ENCODE measurements at regions not wholly inside any gene's neighbourhood (a gene's known extent, or its start where the extent isn't known, plus 50 kb on each side); places are given as distances from the start of the nearest gene placed in this dataset.

GRCh38 chr5:164027738-164028137 lies 522.3 kb downstream of the MAT2B start:
- no peak for DNase-seq (ENCODE audit: low spot score)

GRCh38 chr5:164038128-164038783 lies 532.8 kb downstream of the MAT2B start:
- DNase-seq (ENCODE audit: low spot score) = no peak

- no peak for DNase-seq (ENCODE audit: low spot score)
These were observed 535.7 kb downstream of the MAT2B start for GRCh38 chr5:164041105-164041504.

- no peak for DNase-seq (ENCODE audit: low spot score)
These were observed 543.0 kb downstream of the MAT2B start for GRCh38 chr5:164048359-164048926.

- no peak for DNase-seq (ENCODE audit: low spot score)
These were observed 546.3 kb downstream of the MAT2B start for GRCh38 chr5:164051745-164052144.

GRCh38 chr5:164052536-164053093 lies 547.2 kb downstream of the MAT2B start:
- no peak for DNase-seq (ENCODE audit: low spot score)

- no peak for DNase-seq (ENCODE audit: low spot score)
These were observed 547.7 kb downstream of the MAT2B start for GRCh38 chr5:164053123-164053522.

GRCh38 chr5:164054461-164054860 lies 549.0 kb downstream of the MAT2B start:
- no peak for DNase-seq (ENCODE audit: low spot score)

- no peak for DNase-seq (ENCODE audit: low spot score)
These were observed 551.7 kb downstream of the MAT2B start for GRCh38 chr5:164057121-164057520.

- DNase-seq (ENCODE audit: low spot score) = no peak
These were observed 553.2 kb downstream of the MAT2B start for GRCh38 chr5:164058621-164059020.

- no peak for DNase-seq (ENCODE audit: low spot score)
These were observed 554.1 kb downstream of the MAT2B start for GRCh38 chr5:164059471-164059870.

- no peak for DNase-seq (ENCODE audit: low spot score)
These were observed 555.5 kb downstream of the MAT2B start for GRCh38 chr5:164060786-164061355.

- DNase-seq (ENCODE audit: low spot score) = no peak
These were observed 556.9 kb downstream of the MAT2B start for GRCh38 chr5:164062304-164062703.

- no peak for DNase-seq (ENCODE audit: low spot score)
These were observed 559.8 kb downstream of the MAT2B start for GRCh38 chr5:164065266-164065665.

- no peak for DNase-seq (ENCODE audit: low spot score)
These were observed 566.3 kb downstream of the MAT2B start for GRCh38 chr5:164071671-164072070.

- DNase-seq (ENCODE audit: low spot score) = no peak
These were observed 567.7 kb downstream of the MAT2B start for GRCh38 chr5:164073081-164073480.

GRCh38 chr5:164076556-164076955 lies 571.1 kb downstream of the MAT2B start:
- no peak for DNase-seq (ENCODE audit: low spot score)

GRCh38 chr5:164090358-164090757 lies 584.9 kb downstream of the MAT2B start:
- no peak for DNase-seq (ENCODE audit: low spot score)

- DNase-seq (ENCODE audit: low spot score) = no peak
These were observed 586.4 kb downstream of the MAT2B start for GRCh38 chr5:164091836-164092235.

- DNase-seq (ENCODE audit: low spot score) = no peak
These were observed 588.9 kb downstream of the MAT2B start for GRCh38 chr5:164094291-164094690.

GRCh38 chr5:164097749-164098148 lies 592.3 kb downstream of the MAT2B start:
- DNase-seq (ENCODE audit: low spot score) = peak; percentile 30

- no peak for DNase-seq (ENCODE audit: low spot score)
These were observed 593.1 kb downstream of the MAT2B start for GRCh38 chr5:164098531-164098930.

GRCh38 chr5:164098979-164099378 lies 593.6 kb downstream of the MAT2B start:
- no peak for DNase-seq (ENCODE audit: low spot score)

Measured in SW480 (cell line).